ENCODE measurements at regions not wholly inside any gene's neighbourhood (a gene's known extent, or its start where the extent isn't known, plus 50 kb on each side); places are given as distances from the start of the nearest gene placed in this dataset.
"Not testable (repeated sequence)": the region's sequence is repeated elsewhere in the genome, so short reads cannot be mapped to it uniquely, and the experiment has no call there.

GRCh38 chr3:178099274-178099673, 437.0 kb upstream of the KCNMB2 start:
- no peak for DNase-seq

- DNase-seq = no peak
Observed at GRCh38 chr3:178099862-178100261, 436.4 kb upstream of the KCNMB2 start.

- DNase-seq = no peak
Observed at GRCh38 chr3:178100908-178101307, 435.3 kb upstream of the KCNMB2 start.

GRCh38 chr3:178103140-178103539, 433.1 kb upstream of the KCNMB2 start:
- no peak for DNase-seq

GRCh38 chr3:178107804-178108203, 428.4 kb upstream of the KCNMB2 start:
- no peak for DNase-seq

GRCh38 chr3:178109691-178110090, 426.5 kb upstream of the KCNMB2 start:
- DNase-seq = no peak

- DNase-seq = no peak
Observed at GRCh38 chr3:178112134-178112533, 424.1 kb upstream of the KCNMB2 start.

- DNase-seq = not testable (repeated sequence)
Observed at GRCh38 chr3:178112552-178112951, 423.7 kb upstream of the KCNMB2 start.

- no peak for DNase-seq
Observed at GRCh38 chr3:178117641-178118040, 418.6 kb upstream of the KCNMB2 start.

- not testable (repeated sequence) for DNase-seq
Observed at GRCh38 chr3:178119608-178120295, 416.5 kb upstream of the KCNMB2 start.

GRCh38 chr3:178120367-178120766, 415.9 kb upstream of the KCNMB2 start:
- DNase-seq = no peak

GRCh38 chr3:178126686-178127085, 409.6 kb upstream of the KCNMB2 start:
- DNase-seq = no peak

GRCh38 chr3:178127221-178127620, 409.0 kb upstream of the KCNMB2 start:
- no peak for DNase-seq

GRCh38 chr3:178129109-178129508, 407.1 kb upstream of the KCNMB2 start:
- DNase-seq = no peak

- no peak for DNase-seq
Observed at GRCh38 chr3:178131801-178132200, 404.4 kb upstream of the KCNMB2 start.

- DNase-seq = no peak
Observed at GRCh38 chr3:178137206-178137605, 399.0 kb upstream of the KCNMB2 start.

- DNase-seq = no peak
Observed at GRCh38 chr3:178137831-178138230, 398.4 kb upstream of the KCNMB2 start.

GRCh38 chr3:178139116-178139515, 397.1 kb upstream of the KCNMB2 start:
- DNase-seq = no peak

GRCh38 chr3:178140531-178141304, 395.5 kb upstream of the KCNMB2 start:
- no peak for DNase-seq

GRCh38 chr3:178141305-178141684, 394.9 kb upstream of the KCNMB2 start:
- DNase-seq = not testable (repeated sequence)

- peak; percentile 47 for DNase-seq
Observed at GRCh38 chr3:178146406-178146831, 389.8 kb upstream of the KCNMB2 start.

- DNase-seq = no peak
Observed at GRCh38 chr3:178147001-178147400, 389.2 kb upstream of the KCNMB2 start.

GRCh38 chr3:178152031-178152806, 384.0 kb upstream of the KCNMB2 start:
- no peak for DNase-seq

All from left kidney (tissue), 1 donor.